NCI-H69 (cell line): ENCODE measurements at regions not wholly inside any gene's neighbourhood (a gene's known extent, or its start where the extent isn't known, plus 50 kb on each side); places are given as distances from the start of the nearest gene placed in this dataset.

Experiments used
- DNase-seq: peaks from one replicate; lab custom pipeline; 2025; lab: John Stamatoyannopoulos, UW

DNA sequence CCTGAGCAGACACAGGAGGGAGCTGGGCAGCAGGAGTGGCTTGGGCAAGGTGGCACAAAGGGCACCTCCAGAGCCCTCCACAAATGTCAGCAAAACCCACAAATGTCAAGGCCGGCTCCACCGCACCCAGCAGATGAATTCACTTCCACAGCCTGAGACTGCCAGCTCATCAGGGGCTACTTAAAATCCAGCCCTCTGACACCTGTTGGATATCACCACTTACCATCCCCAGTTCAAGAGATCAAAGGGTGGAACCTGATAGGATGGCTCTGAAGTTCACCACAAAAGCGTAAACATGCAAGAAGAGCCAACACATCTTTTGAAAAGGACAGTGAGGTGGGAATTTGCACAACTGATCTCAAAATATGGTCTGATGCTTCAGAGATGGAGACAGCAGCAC, 168.6 kb upstream of the GRK3 start:
- no peak for DNase-seq

DNA sequence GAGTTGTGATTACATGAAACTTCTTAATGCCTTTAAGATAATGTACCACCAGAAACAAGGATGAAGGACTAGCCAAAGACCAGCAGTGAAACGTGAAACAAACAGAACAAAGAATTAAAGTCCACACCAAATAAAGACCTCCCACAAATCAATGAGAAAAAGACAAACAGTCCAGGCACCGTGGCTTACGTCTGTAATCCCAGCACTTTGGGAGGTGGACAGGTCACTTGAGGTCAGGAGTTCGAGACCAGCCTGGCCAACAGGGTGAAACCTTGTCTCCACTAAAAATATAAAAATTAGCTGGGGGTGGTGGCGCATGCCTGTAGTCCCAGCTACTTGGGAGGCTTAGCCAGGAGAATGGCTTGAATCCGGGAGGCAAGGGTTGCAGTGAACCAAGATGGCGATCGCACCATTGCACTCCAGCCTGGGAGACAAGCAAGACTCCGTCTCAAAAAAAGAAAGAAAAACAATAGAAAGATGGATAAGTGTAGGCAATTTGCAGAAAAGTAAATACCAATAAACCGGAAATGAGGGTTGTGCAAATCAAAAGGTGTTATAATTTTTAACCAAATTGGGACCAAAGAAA, 167.8 kb upstream of the GRK3 start:
- no peak for DNase-seq

DNA sequence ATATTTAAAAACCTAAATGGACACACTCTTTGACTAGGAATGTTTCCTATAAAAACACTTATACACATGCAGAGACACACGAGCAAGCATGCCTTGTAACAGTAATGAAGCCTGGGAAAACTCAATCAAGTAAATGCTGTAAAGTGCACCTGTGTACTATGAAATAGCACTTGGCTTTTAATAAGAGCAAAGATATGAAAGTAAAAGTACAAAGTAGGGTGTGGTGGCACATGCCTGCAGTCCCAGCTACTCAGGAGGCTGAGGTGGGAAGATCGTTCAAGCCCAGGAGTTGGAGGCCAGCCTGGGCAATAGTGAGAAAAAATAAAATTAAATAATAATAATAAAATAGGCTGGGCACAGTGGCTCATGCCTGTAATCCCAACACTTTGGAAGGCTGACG, 166.9 kb upstream of the GRK3 start:
- no peak for DNase-seq

DNA sequence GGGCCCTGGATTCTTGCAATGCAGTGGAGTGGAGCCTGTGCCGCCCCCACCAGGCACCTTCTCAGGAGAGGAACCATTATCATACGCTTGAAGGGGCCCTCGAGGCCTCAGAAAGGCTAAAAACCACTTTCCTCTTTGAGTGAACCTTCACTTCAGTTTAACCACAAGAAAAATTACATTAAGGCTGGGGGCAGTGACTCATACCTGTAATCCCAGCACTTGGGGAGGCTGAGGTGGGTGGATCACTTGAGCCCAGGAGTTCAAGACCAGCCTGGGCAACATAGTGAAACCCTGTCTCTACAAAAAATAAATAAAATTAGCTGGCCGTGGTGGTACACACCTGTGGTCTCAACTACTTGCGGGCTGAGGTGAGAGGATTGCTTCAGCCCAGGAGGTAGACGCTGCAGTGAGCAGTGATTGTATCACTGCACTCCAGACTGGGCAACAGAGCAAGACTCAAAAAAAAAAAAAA, 165.8 kb upstream of the GRK3 start:
- peak; percentile 17 for DNase-seq

DNA sequence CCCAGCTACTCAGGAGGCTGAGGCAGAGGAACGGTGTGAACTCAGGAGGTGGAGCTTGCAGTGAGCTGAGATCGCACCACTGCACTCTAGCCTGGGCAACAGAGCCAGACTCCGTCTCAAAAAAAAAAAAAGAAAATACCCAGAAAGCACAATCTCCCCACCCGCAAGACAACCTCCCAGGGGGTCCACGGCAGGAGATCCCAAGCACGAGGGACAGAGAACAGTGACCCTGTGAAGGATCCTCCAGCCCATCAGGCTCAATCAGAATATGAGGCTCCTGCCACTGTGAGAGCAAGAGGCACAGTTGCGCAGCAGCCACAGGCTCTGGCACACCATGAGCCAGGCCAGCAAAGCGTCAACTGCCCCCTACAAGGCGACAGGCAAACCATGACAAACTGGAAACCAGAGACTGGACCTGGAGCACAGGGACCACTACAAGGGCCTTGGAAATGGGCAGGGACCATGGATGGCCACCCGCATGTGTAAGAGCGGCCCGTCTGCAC, 164.8 kb upstream of the GRK3 start:
- DNase-seq = peak; percentile 38

DNA sequence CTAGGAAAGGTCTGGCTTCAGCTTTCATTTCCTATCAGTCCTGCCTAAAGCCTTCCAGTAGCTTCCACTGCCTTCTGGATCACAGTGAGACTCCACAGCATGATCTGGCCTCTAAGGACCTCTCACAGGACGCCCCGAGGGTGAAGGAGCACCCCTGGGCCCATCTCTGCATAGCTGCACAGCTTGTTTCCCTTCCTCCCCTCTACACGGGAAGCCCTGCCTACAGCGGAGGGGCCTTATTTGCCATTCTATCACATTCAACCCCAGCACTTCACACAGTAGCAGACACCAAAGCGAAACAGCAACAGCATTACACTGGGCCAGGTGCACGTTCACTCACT, 162.3 kb upstream of the GRK3 start:
- peak; percentile 52 for DNase-seq

DNA sequence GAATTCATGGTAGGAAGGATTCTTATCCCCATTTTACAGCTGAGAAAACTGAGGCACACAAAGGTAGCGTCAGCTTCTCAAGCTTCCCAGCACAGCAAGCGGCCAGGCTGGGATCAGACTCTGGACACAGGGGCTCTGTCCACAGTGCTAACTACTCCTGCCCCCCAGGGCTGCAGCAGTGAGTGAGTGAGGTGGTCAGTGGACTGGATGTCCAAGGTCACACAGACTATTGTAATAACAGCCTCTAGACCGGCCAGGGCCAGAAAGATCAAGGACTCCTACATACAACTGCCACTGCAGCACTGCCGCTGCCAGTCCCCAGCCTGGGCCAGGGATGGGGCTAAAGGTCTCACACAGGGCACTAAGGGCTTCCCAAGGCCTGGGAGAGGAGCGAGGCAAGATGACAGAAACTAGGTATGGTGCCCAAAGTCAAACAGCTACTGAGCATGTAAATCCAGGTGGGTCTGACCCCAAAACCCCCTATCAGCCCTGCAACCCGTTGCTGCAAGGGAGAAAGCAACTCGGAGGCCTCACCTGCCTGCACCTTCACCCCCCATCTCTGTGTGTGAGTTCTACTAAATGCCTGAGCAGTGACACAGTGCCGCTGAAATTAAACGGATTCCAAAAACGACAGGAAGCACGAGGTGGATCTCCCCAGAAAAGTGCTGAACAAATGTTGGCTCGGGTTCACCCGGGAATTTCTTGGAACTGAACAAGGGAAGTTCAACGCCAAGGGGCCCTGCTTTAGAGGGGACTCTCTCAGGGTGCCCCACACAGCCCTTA, 161.8 kb upstream of the GRK3 start:
- DNase-seq = peak; percentile 60

DNA sequence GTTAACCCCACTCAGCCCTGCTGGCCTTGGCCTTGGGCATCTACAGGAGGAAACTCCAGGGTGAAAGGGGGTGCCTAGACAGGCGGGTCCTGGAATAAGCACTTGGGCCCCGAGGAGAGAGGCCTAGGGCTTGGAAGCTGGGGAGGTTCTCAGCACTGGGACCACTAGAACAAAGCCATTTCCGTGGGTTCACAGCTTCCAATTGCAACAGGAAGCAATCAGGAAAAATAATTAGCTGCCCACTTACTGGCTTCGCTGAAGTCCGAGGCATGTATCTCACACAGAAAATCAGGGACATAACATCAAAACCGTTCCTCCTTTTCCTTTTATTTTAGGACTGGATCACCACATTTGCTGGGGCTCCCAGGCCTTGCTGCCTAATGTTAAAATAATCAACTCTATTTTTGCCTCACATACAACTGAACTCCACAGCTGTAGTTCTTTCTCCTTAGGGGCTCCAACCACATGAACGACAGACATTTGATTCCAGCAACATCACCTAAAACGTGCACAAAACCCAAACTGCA, 161.1 kb upstream of the GRK3 start:
- DNase-seq = peak; percentile 73

DNA sequence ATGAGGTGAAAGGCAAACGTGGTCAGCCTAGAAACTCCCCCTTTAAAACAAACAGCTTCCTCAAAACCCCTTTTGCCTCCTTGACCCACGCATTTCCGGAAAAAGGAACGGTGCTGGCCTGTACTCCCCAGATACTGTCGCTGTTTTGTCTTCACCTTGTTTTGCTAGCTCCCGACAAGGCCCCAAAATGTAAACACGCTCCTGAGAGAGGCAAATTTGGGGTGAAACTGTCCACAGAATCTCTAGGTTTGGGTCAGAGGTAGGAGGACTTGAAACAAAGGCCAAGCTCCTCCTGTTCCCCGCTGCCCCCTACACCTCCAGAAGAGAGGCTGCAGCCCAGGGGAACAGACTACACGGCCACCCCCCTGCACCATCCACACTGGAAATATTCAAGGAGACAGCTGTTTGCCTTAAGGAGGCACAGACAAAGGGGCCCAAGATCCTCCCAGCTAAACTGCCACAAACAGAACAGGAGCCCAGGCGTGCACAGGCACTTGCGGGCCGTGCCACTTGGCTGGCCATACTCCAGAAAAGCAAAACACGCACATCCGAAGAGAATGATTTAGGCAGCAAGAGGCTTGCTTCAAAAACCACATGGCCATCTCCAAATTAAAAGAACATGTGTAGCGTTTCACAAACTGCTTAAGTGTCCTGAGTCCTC, 160.5 kb upstream of the GRK3 start:
- peak; percentile 67 for DNase-seq

DNA sequence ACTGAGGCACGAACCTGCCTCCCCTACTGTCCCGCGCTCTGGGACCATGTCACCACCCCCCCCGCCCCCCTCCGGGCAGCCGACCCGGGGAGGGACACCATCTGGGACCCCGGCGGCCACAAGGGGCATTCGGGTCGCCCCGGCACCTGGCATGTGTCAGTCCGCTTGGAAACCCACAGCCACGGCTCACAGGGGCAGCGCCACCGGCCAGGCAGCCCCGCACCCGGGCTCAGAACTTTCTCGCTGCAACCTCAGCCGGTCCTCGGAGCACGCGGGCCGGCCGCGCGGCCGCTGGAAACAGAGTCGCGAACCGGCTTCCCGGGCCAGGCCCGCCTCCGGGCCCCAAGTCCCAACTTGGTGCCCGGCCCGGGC, 159.9 kb upstream of the GRK3 start:
- DNase-seq = peak; percentile 54

DNA sequence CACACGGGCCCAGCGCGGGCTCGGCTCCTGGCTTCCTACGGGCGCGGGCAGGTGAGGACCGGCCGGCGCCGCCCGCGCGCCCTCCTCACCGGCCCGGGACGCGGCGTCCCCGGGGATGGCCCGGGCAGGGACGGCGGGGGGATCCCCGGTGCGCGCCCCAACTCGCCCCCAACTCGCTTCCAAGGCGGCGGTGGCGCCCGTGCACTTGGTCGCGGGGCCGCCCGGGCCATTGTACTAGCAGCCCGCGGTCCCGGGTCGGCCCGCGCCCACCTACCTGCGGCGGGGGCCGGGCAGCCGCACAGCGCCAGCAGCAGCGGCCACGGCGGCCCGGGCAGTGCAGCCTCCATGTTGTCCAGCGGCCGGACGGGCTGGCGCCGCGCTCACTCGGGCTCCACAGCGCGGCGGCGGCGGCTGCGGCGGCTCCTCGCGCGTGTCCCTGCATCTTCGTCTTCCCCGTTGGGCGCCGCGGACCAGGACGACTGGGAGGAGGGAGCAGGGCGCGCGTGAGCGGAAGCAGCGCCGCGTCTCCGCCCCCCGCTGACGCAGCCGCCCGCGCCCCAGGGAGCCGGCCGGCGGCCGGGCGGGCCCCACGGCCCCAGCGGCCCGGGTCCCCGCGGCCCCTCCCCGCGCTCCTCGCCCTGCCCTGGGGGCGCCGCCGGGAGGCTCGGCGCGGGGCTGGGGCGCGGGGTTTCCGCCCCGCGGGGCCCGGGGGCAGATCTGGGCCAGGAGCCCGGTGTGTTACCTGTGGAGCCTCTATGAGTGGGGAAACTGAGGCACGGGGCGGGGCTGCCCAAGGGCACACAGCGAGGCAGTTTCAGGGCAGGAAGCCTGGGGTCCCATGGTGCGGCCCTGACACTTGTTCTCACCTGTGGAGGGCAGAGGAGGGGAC, 159.3 kb upstream of the GRK3 start:
- DNase-seq = peak; percentile 87

DNA sequence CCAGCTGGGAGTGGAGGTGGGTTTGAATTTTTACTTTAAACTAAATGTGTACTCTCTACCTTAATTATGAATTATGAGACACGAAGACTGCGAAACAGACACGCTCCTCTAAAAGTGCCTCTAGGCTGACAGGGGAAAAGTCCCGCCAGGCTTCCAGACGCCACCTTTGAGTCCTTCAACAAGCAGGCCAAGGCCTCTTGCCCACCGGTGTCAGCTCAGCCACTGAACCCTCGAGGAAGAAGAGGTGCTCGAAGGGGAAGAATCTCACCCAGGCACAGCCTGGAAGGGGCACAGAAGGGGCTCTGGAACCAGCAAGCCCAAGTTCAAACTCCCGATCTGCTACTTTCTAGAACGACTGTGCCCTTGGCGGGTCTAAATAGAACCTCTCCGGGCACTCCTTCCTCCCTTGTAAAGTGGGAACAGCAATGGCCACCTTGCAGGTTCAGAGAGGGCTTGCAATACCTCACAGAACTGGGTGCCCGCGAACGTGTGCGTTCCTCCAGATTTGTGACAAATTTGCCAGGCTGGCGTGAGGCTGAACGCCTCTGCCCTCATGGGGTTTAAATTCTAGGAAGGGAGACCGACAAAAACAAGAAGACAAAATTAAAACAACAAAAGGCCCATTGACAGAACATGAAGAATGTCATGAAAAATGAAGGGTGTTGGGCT, 158.5 kb upstream of the GRK3 start:
- DNase-seq = no peak

DNA sequence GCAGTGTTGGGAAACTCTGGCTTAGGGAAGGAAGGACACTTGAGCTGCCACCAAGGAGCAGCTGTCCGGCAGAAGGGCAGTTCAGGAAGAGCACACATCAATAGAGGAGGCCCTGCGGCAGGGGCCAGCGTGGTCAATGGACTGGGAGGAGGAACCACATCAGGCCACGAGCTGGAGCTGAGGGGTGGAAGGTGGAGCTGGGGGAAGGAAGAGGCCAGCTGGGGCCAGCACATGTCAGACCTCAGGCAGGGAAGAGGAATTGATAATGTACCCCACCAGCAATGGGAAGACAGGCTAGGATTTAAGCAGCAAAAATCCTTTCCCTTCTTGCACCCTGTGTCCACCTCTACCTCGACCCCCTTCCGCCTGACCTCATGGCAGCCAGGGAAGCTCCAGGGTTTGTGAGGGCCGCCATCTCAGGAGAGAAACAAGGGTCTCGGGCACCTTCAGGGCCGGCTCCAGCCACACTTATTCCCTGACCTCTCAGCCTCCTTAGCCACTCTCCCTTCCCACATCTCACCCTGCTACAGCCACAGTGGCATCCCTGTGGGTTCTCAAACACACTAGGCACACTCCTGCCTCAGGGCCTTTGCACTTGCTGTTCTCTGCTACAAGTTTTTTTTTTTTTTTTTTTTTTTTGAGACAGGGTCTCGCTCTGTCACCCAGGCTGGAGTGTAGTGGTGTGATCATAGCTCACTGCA, 157.8 kb upstream of the GRK3 start:
- DNase-seq = no peak

DNA sequence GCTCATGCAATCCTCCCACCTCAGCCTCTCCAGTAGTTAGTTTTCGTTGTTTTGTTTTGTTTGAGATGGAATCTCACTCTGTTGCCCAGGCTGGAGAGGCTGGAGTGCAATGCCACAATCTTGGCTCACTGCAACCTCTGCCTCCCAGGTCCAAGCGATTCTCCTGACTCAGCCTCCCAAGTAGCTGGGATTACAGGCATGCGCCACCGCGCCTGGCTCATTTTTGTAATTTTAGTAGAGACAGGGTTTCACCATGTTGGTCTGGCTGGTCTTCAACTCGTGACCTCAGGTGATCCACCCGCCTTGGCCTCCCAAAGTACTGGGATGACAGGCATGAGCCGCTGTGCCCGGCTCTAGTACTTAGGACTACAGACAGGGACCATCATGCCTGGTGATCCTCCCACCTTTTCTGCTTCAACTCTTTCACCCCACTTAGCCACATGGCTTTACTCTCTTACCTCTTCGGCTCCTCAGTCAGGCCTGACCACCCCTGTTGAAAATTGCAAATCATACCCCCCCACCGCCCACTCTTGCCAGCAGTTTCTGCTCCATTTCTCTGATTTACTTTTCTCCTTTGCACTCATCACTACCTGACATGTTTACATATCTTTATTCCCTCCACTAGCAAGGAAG, 157.1 kb upstream of the GRK3 start:
- no peak for DNase-seq

DNA sequence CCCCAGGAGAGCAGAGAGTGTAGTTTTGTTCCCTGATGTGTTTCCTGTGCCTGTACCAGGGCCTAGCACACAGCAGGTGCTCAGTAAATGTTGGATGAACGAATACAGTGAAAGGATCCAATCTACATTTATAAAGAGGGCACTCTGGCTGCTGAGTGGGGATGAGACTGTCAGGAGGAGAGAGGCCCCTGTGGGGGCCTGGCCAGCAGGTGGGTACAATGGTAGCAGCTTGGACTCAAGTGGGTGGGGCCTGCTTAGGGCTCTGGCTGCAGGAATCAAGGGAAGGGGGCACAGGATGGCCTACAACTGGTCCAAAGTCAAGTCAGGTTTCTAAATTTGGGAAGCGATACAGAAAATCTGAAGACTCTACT, 156.6 kb upstream of the GRK3 start:
- DNase-seq = peak; percentile 93

DNA sequence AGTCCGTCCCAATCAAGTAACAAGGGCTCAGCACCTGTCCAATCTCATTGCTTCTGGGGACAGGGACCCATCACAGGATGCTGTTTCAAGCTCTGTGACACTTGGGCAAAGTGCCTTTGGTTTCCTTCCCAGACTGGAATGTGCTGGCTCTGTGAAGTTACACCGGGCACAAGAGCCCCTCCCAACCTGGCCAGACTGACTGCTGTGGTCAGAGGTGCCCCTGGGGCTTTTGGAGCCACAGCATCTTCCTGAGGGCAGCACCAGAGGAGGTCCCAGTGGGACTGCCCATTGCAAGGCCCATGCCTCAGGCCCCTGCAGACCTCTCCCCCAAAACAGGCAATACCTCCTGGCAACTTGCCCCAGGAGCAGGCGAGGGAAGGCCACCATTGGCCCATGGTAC, 155.2 kb upstream of the GRK3 start:
- no peak for DNase-seq

DNA sequence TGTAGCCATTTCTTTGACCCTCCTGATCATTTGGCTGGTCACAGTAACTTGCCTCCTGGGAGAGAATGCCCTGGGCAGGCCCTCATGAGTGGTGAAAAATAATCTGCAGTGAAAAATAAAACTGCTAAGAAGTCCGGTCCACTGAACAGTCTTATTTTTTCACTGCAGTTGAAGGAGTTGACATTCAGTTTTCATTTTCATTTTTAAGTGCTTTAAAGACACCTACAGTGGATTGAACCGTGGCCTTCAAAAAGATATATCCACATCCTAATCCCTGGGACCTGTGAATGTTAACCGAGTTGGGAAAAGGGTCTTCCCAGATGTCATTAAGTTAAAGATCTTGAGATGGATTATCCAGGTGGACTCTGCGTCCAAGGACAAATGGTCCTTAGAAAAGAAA, 153.6 kb upstream of the GRK3 start:
- DNase-seq = no peak

DNA sequence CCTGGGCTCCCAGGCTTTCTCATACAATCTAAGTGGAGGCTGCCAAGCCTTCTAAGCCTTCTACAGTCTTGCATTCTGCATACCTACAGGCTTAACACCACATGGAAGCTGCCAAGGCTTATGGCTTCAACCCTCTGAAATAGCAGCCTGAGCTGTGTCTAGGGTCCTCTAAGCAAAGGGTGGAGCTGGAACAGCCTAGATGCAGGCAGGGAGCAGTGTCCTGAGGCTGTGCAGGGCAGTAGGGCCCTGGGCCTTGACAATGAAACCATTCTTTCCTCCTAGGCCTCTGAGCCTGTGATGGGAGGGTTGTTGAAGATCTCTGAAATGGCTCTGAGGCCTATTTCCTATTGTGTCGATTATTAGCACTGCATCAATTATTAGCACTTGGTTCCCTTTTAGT, 150.9 kb upstream of the GRK3 start:
- DNase-seq = no peak

DNA sequence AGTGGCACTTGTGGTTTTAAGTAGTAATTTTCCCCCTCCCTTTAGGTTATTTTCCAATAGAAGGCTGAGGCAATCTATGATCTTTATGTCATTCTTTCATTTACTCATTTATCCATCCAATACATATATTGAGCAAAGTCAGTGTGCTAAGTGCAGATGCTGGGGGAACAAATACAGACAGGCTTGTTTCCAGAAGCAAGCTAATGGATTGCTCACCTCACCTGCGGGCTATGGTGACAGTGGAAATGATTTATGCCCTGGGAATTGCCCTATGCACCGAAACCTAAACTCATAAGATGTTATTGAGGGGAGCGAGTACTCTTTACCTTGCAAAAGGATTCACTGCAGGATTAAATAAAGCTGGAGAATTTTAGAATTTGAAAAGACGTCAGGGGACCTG, 148.7 kb upstream of the GRK3 start:
- peak; percentile 92 for DNase-seq

DNA sequence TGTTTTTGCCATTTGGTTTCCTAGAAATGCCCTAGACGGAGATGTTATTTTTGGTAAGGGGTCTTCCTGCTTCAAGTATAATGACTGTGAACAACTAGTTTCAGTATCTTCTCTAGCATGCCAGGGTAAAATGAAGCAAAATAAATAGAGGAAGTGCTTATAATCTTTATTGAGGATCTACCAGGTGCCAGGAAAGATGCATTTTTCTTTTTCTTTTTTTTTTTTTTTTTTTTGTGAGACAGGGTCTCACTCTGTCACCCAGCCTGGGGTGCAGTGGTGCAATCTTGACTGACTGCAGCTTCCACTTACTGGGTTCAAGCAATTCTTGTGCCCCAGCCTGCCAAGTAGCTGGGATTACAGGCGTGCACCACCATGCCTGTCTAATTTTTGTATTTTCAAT, 146.6 kb upstream of the GRK3 start:
- DNase-seq = peak; percentile 39
